A673 (cell line): ENCODE measurements at regions not wholly inside any gene's neighbourhood (a gene's known extent, or its start where the extent isn't known, plus 50 kb on each side); places are given as distances from the start of the nearest gene placed in this dataset.

Source experiments
- CTCF ChIP-seq: fragments of 300-800, 200-600 bp; sonication (generic); conservative IDR thresholded peaks from 2 replicates; pipeline ENCODE4 v1.5.1; 2017; ENCODE audit warnings: low read depth, mild to moderate bottlenecking, antibody characterized with exemption, low read length, moderate library complexity, mixed read lengths
- EZH2 ChIP-seq: fragments of 200-600 bp; sonication (generic); IDR thresholded peaks from 2 replicates; pipeline ENCODE4 v1.6.1; 2017; ENCODE audit warnings: borderline replicate concordance, low read depth, mild to moderate bottlenecking, mixed read lengths, antibody characterized with exemption, low read length; ENCODE audit not compliant: poor library complexity, severe bottlenecking

GRCh38 chr1:221907166-221907932 lies 165.5 kb upstream of the DUSP10 start:
- no peak for TF ChIP-seq CTCF
- no peak for TF ChIP-seq EZH2
